ENCODE measurements at regions not wholly inside any gene's neighbourhood (a gene's known extent, or its start where the extent isn't known, plus 50 kb on each side); places are given as distances from the start of the nearest gene placed in this dataset.

GRCh38 chr16:13426269-13426668 is 493.7 kb upstream of the ERCC4 start:
- in situ Hi-C loops (cut with MboI; ENCODE audit: low sequenced_read_pairs): no loop called here

More at GRCh38 chr16:13426269-13426668, 493.7 kb upstream of the ERCC4 start:
- Histone ChIP-seq H3K27me3 (ENCODE audit: control insufficient read depth, insufficient read depth, low read length) (no peaks in the 10 kb centered on the region), H2BK15ac (ENCODE audit: low read depth, low read length) (no peak overlapping the region), H2AFZ (replicated peaks; ENCODE audit: low read length, poor library complexity) (no peak overlapping the region), H2BK20ac (ENCODE audit: low read depth, low read length) (no peak overlapping the region), H4K8ac (ENCODE audit: low read depth in 2 of 2, low read length in 2 of 2) (no peak overlapping the region), H4K91ac (ENCODE audit: insufficient read depth, low read depth, low read length) (no peak overlapping the region), H3K4me1 (ENCODE audit: control insufficient read depth, insufficient read depth, low read length) (no peaks in the 10 kb centered on the region), H4K20me1 (ENCODE audit: insufficient read depth, low read length) (no peaks in the 10 kb centered on the region), H3K9me1 (ENCODE audit: insufficient read depth, low read length) (no peaks in the 10 kb centered on the region), H3K14ac (replicated peaks; ENCODE audit: low read depth, low read length) (no peak overlapping the region), H4K5ac (ENCODE audit: low read depth, low read length) (no peak overlapping the region), H2BK5ac (ENCODE audit: low read depth, low read length, poor library complexity, severe bottlenecking) (no peak overlapping the region), H3K4me2 (ENCODE audit: low read depth, low read length) (no peak overlapping the region), H3K27ac (ENCODE audit: insufficient read depth, low read length) (no peak overlapping the region), H3K9me3 (ENCODE audit: control insufficient read depth, insufficient read depth, low read length) (peaks cover 13% of the 10 kb centered on the region), H2AK5ac (ENCODE audit: low read depth, low read length) (no peak overlapping the region), H3K23ac (ENCODE audit: low read depth, low read length) (no peak overlapping the region), H3K4me3 (ENCODE audit: insufficient read depth, low read depth, low read length) (no peak overlapping the region), H3K56ac (ENCODE audit: extremely low read depth, insufficient read depth, low read length) (no peak overlapping the region), H3K18ac (ENCODE audit: low read depth, low read length) (no peak overlapping the region), H3K4ac (ENCODE audit: low read depth, low read length) (no peak overlapping the region), H2BK120ac (ENCODE audit: low read depth, low read length) (no peak overlapping the region), H3K9ac (ENCODE audit: low read depth, low read length) (no peak overlapping the region), H3K36me3 (ENCODE audit: control insufficient read depth, insufficient read depth, low read length) (no peaks in the 10 kb centered on the region), H3K79me1 (ENCODE audit: low read depth in 1 of 2, low read length in 2 of 2) (no peaks in the 10 kb centered on the region), H2AK9ac (replicated peaks; ENCODE audit: low read depth, low read length, poor library complexity) (no peak overlapping the region)
- no peak for ATAC-seq (ENCODE audit: low read depth)
- no peak for DNase-seq
- WGBS, 2 experiments (ENCODE audit: extremely low coverage in 2 of 2, insufficient read length in 1 of 2): no CpG with 5 or more reads among the region's 6 CpGs
- BruUV-seq (replicated peaks): no TSS peak
- TF ChIP-seq RCOR1 (IDR thresholded peaks at IDR 0.05; ENCODE audit: insufficient replicate concordance, low read length) (no peak), NFE2L2 (IDR thresholded peaks at IDR 0.05; ENCODE audit: low read depth, low read length) (no peak), RFX5 (IDR thresholded peaks at IDR 0.05; ENCODE audit: low read depth, low read length) (no peak), ELK1 (IDR thresholded peaks at IDR 0.05; ENCODE audit: borderline replicate concordance, low read depth, low read length) (no peak)
- intact Hi-C loops (cut with micrococcal nuclease): no loop called here
- ChIA-PET CTCF (no interaction called here), POLR2A (ENCODE audit: unreplicated experiment) (no interaction called here)
- dilution Hi-C loops (cut with HindIII; ENCODE audit: low sequenced_read_pairs, unreplicated experiment): no loop called here

Data from IMR-90 (cell line).